ENCODE measurements at regions not wholly inside any gene's neighbourhood (a gene's known extent, or its start where the extent isn't known, plus 50 kb on each side); places are given as distances from the start of the nearest gene placed in this dataset.
"Not testable (repeated sequence)": the region's sequence is repeated elsewhere in the genome, so short reads cannot be mapped to it uniquely, and the experiment has no call there.

- FAIRE-seq (no peak), DNase-seq (ENCODE audit: low read depth) (no peak)
- no peaks in the 10 kb centered on the region for H3K36me3 ChIP-seq (ENCODE audit: control insufficient read depth, insufficient read depth, low read length)
- no peaks in the 10 kb centered on the region for H3K27me3 ChIP-seq (ENCODE audit: control insufficient read depth, insufficient read depth, low read length)
- no peak for TF ChIP-seq CTCF (IDR thresholded peaks at IDR 0.05; ENCODE audit: insufficient read depth, low read length, severe bottlenecking)
- no peak overlapping the region for H3K4me3 ChIP-seq (ENCODE audit: low read depth, low read length)
These were observed 500.9 kb upstream of the NAALADL2 start for GRCh38 chr3:174358252-174358651.

GRCh38 chr3:174362556-174362955 is 496.6 kb upstream of the NAALADL2 start:
- no peak for DNase-seq (ENCODE audit: low read depth)
- Histone ChIP-seq H3K27me3 (ENCODE audit: control insufficient read depth, insufficient read depth, low read length) (no peaks in the 10 kb centered on the region), H3K4me3 (ENCODE audit: low read depth, low read length) (no peak overlapping the region), H3K36me3 (ENCODE audit: control insufficient read depth, insufficient read depth, low read length) (no peaks in the 10 kb centered on the region)
- no peak for TF ChIP-seq CTCF (IDR thresholded peaks at IDR 0.05; ENCODE audit: insufficient read depth, low read length, severe bottlenecking)
- no peak for FAIRE-seq

GRCh38 chr3:174363256-174363655 is 495.9 kb upstream of the NAALADL2 start:
- FAIRE-seq (no peak), DNase-seq (ENCODE audit: low read depth) (no peak)
- no peak for TF ChIP-seq CTCF (IDR thresholded peaks at IDR 0.05; ENCODE audit: insufficient read depth, low read length, severe bottlenecking)
- Histone ChIP-seq H3K4me3 (ENCODE audit: low read depth, low read length) (no peak overlapping the region), H3K36me3 (ENCODE audit: control insufficient read depth, insufficient read depth, low read length) (no peaks in the 10 kb centered on the region), H3K27me3 (ENCODE audit: control insufficient read depth, insufficient read depth, low read length) (no peaks in the 10 kb centered on the region)

- FAIRE-seq (no peak), DNase-seq (ENCODE audit: low read depth) (no peak)
- H3K27me3 ChIP-seq (ENCODE audit: control insufficient read depth, insufficient read depth, low read length): no peaks in the 10 kb centered on the region
- H3K36me3 ChIP-seq (ENCODE audit: control insufficient read depth, insufficient read depth, low read length): no peaks in the 10 kb centered on the region
- H3K4me3 ChIP-seq (ENCODE audit: low read depth, low read length): no peak overlapping the region
- no peak for TF ChIP-seq CTCF (IDR thresholded peaks at IDR 0.05; ENCODE audit: insufficient read depth, low read length, severe bottlenecking)
These were observed 493.3 kb upstream of the NAALADL2 start for GRCh38 chr3:174365796-174366195.

- H3K4me3 ChIP-seq (ENCODE audit: low read depth, low read length); H3K36me3 ChIP-seq (ENCODE audit: control insufficient read depth, insufficient read depth, low read length); FAIRE-seq; H3K27me3 ChIP-seq (ENCODE audit: control insufficient read depth, insufficient read depth, low read length); DNase-seq (ENCODE audit: low read depth): not testable (repeated sequence)
These were observed 492.2 kb upstream of the NAALADL2 start for GRCh38 chr3:174366904-174367303.

GRCh38 chr3:174376346-174376745 is 482.8 kb upstream of the NAALADL2 start:
- Histone ChIP-seq H3K4me3 (ENCODE audit: low read depth, low read length) (no peak overlapping the region), H3K27me3 (ENCODE audit: control insufficient read depth, insufficient read depth, low read length) (no peaks in the 10 kb centered on the region), H3K36me3 (ENCODE audit: control insufficient read depth, insufficient read depth, low read length) (no peaks in the 10 kb centered on the region)
- no peak for TF ChIP-seq CTCF (IDR thresholded peaks at IDR 0.05; ENCODE audit: insufficient read depth, low read length, severe bottlenecking)
- FAIRE-seq (no peak), DNase-seq (ENCODE audit: low read depth) (peak; percentile 51)

Data from bronchial epithelial cell (primary cell).